HG03039 (cell line): ENCODE measurements at regions not wholly inside any gene's neighbourhood (a gene's known extent, or its start where the extent isn't known, plus 50 kb on each side); places are given as distances from the start of the nearest gene placed in this dataset.
"Not testable (repeated sequence)": the region's sequence is repeated elsewhere in the genome, so short reads cannot be mapped to it uniquely, and the experiment has no call there.

Experiments
- ATAC-seq: cut with Tn5 transposase; IDR thresholded peaks from one replicate; pipeline ENCODE4 v1.9.1; 2021; ENCODE audit warnings: mild to moderate bottlenecking, moderate library complexity; ENCODE audit not compliant: unreplicated experiment

GRCh38 chr16:22624800-22625533 lies 114.3 kb downstream of the NPIPB5 start:
- no peak for ATAC-seq

- no peak for ATAC-seq
Measured at GRCh38 chr16:22625967-22626366, 115.3 kb downstream of the NPIPB5 start.

- ATAC-seq: no peak
Measured at GRCh38 chr16:22627043-22627442, 116.4 kb downstream of the NPIPB5 start.

- ATAC-seq: no peak
Measured at GRCh38 chr16:22628994-22629393, 118.3 kb downstream of the NPIPB5 start.

GRCh38 chr16:22630242-22630641 lies 119.6 kb downstream of the NPIPB5 start:
- no peak for ATAC-seq

- ATAC-seq: no peak
Measured at GRCh38 chr16:22631264-22631663, 120.6 kb downstream of the NPIPB5 start.

- ATAC-seq: no peak
Measured at GRCh38 chr16:22632606-22633005, 121.9 kb downstream of the NPIPB5 start.

- no peak for ATAC-seq
Measured at GRCh38 chr16:22633280-22633679, 122.6 kb downstream of the NPIPB5 start.

GRCh38 chr16:22633799-22634198 lies 123.1 kb downstream of the NPIPB5 start:
- ATAC-seq: no peak

- no peak for ATAC-seq
Measured at GRCh38 chr16:22634954-22635353, 124.3 kb downstream of the NPIPB5 start.

- no peak for ATAC-seq
Measured at GRCh38 chr16:22635357-22635761, 124.7 kb downstream of the NPIPB5 start.

GRCh38 chr16:22635801-22636200 lies 125.1 kb downstream of the NPIPB5 start:
- ATAC-seq: no peak

GRCh38 chr16:22638393-22639206 lies 127.9 kb downstream of the NPIPB5 start:
- no peak for ATAC-seq

GRCh38 chr16:22641131-22641628 lies 130.5 kb downstream of the NPIPB5 start:
- ATAC-seq: no peak

GRCh38 chr16:22642416-22643088 lies 131.9 kb downstream of the NPIPB5 start:
- no peak for ATAC-seq

- ATAC-seq: not testable (repeated sequence)
Measured at GRCh38 chr16:22643203-22643602, 132.5 kb downstream of the NPIPB5 start.

- ATAC-seq: no peak
Measured at GRCh38 chr16:22643886-22644285, 133.2 kb downstream of the NPIPB5 start.

GRCh38 chr16:22645868-22646267 lies 135.2 kb downstream of the NPIPB5 start:
- no peak for ATAC-seq

GRCh38 chr16:22646948-22647556 lies 136.4 kb downstream of the NPIPB5 start:
- ATAC-seq: no peak

- no peak for ATAC-seq
Measured at GRCh38 chr16:22648141-22648540, 137.4 kb downstream of the NPIPB5 start.

- no peak for ATAC-seq
Measured at GRCh38 chr16:22648941-22649340, 138.2 kb downstream of the NPIPB5 start.
